ENCODE measurements at regions not wholly inside any gene's neighbourhood (a gene's known extent, or its start where the extent isn't known, plus 50 kb on each side); places are given as distances from the start of the nearest gene placed in this dataset.

- H3K4me1 ChIP-seq (ENCODE audit: low read depth, poor library complexity, severe bottlenecking), result no peaks in the 10 kb centered on the region
- TF ChIP-seq CTCF (conservative IDR thresholded peaks at IDR 0.05; ENCODE audit: low read depth, low read length), result no peak
- no peak overlapping the region for H3K9ac ChIP-seq
- no peaks in the 10 kb centered on the region for H3K79me2 ChIP-seq (ENCODE audit: insufficient read depth, low read depth)
- no peak overlapping the region for H3K4me3 ChIP-seq (IDR thresholded peaks at IDR 0.05; ENCODE audit: insufficient read depth, low read depth, low read length)
- no peak overlapping the region for H3K4me2 ChIP-seq
- no peaks in the 10 kb centered on the region for H4K20me1 ChIP-seq (ENCODE audit: insufficient read depth)
- no peak overlapping the region for H3K27ac ChIP-seq
- H3K36me3 ChIP-seq (ENCODE audit: insufficient read depth), result no peaks in the 10 kb centered on the region
- no peaks in the 10 kb centered on the region for H3K27me3 ChIP-seq (ENCODE audit: insufficient read depth, low read depth)
- no peak overlapping the region for H2AFZ ChIP-seq (ENCODE audit: low read depth)
Observed at GRCh38 chr2:15789381-15790062, 150.8 kb upstream of the MYCN start.

DNA sequence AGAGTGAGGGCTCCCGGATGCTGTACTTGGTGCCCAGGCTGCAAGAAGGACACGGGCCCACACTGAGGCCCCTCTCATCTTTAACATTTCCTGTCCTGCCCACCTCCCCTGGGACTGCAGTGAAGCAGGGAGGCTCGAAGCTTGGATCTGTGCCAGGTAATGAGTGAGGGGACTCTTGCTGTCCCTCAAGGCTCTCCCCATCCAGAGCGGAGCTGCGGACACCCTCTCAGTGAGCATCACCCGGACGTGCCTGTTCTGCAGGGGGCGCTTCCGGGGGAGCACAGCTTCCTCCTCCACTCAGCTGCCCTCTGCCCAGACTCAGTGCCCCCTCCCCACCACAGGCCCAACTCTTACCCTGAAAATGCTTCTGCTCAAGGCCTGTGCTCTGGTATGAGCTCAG, 150.0 kb upstream of the MYCN start:
- Histone ChIP-seq H3K27me3 (ENCODE audit: insufficient read depth, low read depth) (no peaks in the 10 kb centered on the region), H3K36me3 (ENCODE audit: insufficient read depth) (no peaks in the 10 kb centered on the region), H3K4me2 (no peak overlapping the region), H3K79me2 (ENCODE audit: insufficient read depth, low read depth) (no peaks in the 10 kb centered on the region), H3K4me1 (ENCODE audit: low read depth, poor library complexity, severe bottlenecking) (no peaks in the 10 kb centered on the region), H3K27ac (no peak overlapping the region), H3K4me3 (IDR thresholded peaks at IDR 0.05; ENCODE audit: insufficient read depth, low read depth, low read length) (no peak overlapping the region), H4K20me1 (ENCODE audit: insufficient read depth) (no peaks in the 10 kb centered on the region), H3K9ac (no peak overlapping the region), H2AFZ (ENCODE audit: low read depth) (no peak overlapping the region)
- TF ChIP-seq CTCF (conservative IDR thresholded peaks at IDR 0.05; ENCODE audit: low read depth, low read length), result no peak

GRCh38 chr2:15790838-15791237, 149.5 kb upstream of the MYCN start:
- Histone ChIP-seq H3K79me2 (ENCODE audit: insufficient read depth, low read depth) (no peaks in the 10 kb centered on the region), H3K9ac (no peak overlapping the region), H3K27ac (no peak overlapping the region), H3K27me3 (ENCODE audit: insufficient read depth, low read depth) (no peaks in the 10 kb centered on the region), H3K36me3 (ENCODE audit: insufficient read depth) (no peaks in the 10 kb centered on the region), H4K20me1 (ENCODE audit: insufficient read depth) (no peaks in the 10 kb centered on the region), H3K4me2 (no peak overlapping the region), H3K4me3 (IDR thresholded peaks at IDR 0.05; ENCODE audit: insufficient read depth, low read depth, low read length) (no peak overlapping the region), H2AFZ (ENCODE audit: low read depth) (no peak overlapping the region), H3K4me1 (ENCODE audit: low read depth, poor library complexity, severe bottlenecking) (no peaks in the 10 kb centered on the region)
- TF ChIP-seq CTCF (conservative IDR thresholded peaks at IDR 0.05; ENCODE audit: low read depth, low read length), result no peak

DNA sequence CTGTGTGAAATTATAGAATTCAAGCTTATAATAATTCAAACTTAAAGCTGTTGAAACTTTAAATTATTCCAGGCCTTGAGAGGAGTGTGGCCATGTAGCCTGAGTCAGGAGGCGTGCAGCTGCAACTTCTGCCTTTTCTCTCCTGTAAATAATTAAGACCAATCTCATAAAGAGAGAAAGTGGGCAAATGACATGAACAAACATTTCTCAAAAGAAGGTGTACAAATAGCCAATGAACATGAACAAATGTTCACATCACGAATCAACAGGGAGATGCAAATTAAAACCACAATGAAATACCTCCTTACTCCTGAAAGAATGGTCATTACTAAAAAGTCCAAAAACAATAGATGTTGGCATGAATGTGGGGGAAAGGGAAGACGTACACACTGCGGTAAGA, 149.1 kb upstream of the MYCN start:
- Histone ChIP-seq H3K9ac (no peak overlapping the region), H3K27me3 (ENCODE audit: insufficient read depth, low read depth) (no peaks in the 10 kb centered on the region), H3K36me3 (ENCODE audit: insufficient read depth) (no peaks in the 10 kb centered on the region), H3K4me2 (no peak overlapping the region), H4K20me1 (ENCODE audit: insufficient read depth) (no peaks in the 10 kb centered on the region), H3K4me3 (IDR thresholded peaks at IDR 0.05; ENCODE audit: insufficient read depth, low read depth, low read length) (no peak overlapping the region), H2AFZ (ENCODE audit: low read depth) (no peak overlapping the region), H3K27ac (no peak overlapping the region), H3K79me2 (ENCODE audit: insufficient read depth, low read depth) (no peaks in the 10 kb centered on the region), H3K4me1 (ENCODE audit: low read depth, poor library complexity, severe bottlenecking) (no peaks in the 10 kb centered on the region)
- no peak for TF ChIP-seq CTCF (conservative IDR thresholded peaks at IDR 0.05; ENCODE audit: low read depth, low read length)

Measured in KMS-11 (cell line).